Ishikawa (cell line): ENCODE measurements at regions not wholly inside any gene's neighbourhood (a gene's known extent, or its start where the extent isn't known, plus 50 kb on each side); places are given as distances from the start of the nearest gene placed in this dataset.

ENCODE experiments used
- CEBPB ChIP-seq: IDR thresholded peaks from 2 replicates; pipeline ENCODE4 v1.6.1; 2012
- CREB1 ChIP-seq: IDR thresholded peaks from 2 replicates; pipeline ENCODE4 v1.6.1; 2012; ENCODE audit warnings: low read depth
- EGR1 ChIP-seq: IDR thresholded peaks from 2 replicates; pipeline ENCODE4 v1.6.1; 2012
- EP300 ChIP-seq: IDR thresholded peaks from 2 replicates; pipeline ENCODE4 v1.6.1; 2012; ENCODE audit warnings: borderline replicate concordance
- FOXM1 ChIP-seq: IDR thresholded peaks from 2 replicates; pipeline ENCODE4 v1.6.1; 2012; ENCODE audit warnings: low read depth, borderline replicate concordance
- MAX ChIP-seq: IDR thresholded peaks from 2 replicates; pipeline ENCODE4 v1.6.1; 2012
- NFIC ChIP-seq: IDR thresholded peaks from 2 replicates; pipeline ENCODE4 v1.6.1; 2012
- RAD21 ChIP-seq: IDR thresholded peaks from 2 replicates; pipeline ENCODE4 v1.6.1; 2012; ENCODE audit warnings: low read depth
- REST ChIP-seq: IDR thresholded peaks from 2 replicates; pipeline ENCODE4 v1.6.1; 2012; ENCODE audit warnings: low read depth, mild to moderate bottlenecking
- TAF1 ChIP-seq: IDR thresholded peaks from 2 replicates; pipeline ENCODE4 v1.6.1; 2012; ENCODE audit warnings: low read depth, mild to moderate bottlenecking
- TCF12 ChIP-seq: IDR thresholded peaks from 2 replicates; pipeline ENCODE4 v1.6.1; 2012; ENCODE audit warnings: low read depth
- TEAD4 ChIP-seq: IDR thresholded peaks from 2 replicates; pipeline ENCODE4 v1.6.1; 2012
- USF1 ChIP-seq: IDR thresholded peaks from 2 replicates; pipeline ENCODE4 v1.6.1; 2012
- YY1 ChIP-seq: IDR thresholded peaks from 2 replicates; pipeline ENCODE4 v1.6.1; 2012; ENCODE audit warnings: low read depth
- ZBTB7A ChIP-seq: IDR thresholded peaks from 2 replicates; pipeline ENCODE4 v1.6.1; 2012; ENCODE audit warnings: low read depth

- TF ChIP-seq CEBPB, result no peak
- no peak for TF ChIP-seq CREB1
Observed at GRCh38 chr9:4402501-4402900, 87.8 kb upstream of the SLC1A1 start.

- TF ChIP-seq RAD21 (no peak), NFIC (no peak), EGR1 (no peak), TCF12 (no peak), USF1 (no peak), TAF1 (no peak), ZBTB7A (no peak), FOXM1 (no peak), CEBPB (no peak)
Observed at GRCh38 chr9:4400731-4401130, 89.5 kb upstream of the SLC1A1 start.

GRCh38 chr9:4397917-4398316 lies 92.4 kb upstream of the SLC1A1 start:
- TF ChIP-seq CREB1 (no peak), EGR1 (no peak), EP300 (no peak), TAF1 (no peak), NFIC (no peak), TEAD4 (no peak)

GRCh38 chr9:4393806-4394523 lies 94.1 kb upstream of the GLIS3 start:
- TF ChIP-seq CEBPB (no peak), NFIC (no peak), MAX (no peak), FOXM1 (no peak), ZBTB7A (no peak)

GRCh38 chr9:4389755-4390154 lies 89.9 kb upstream of the GLIS3 start:
- TF ChIP-seq REST (no peak), TAF1 (no peak), ZBTB7A (no peak), EGR1 (no peak), USF1 (no peak), MAX (no peak), NFIC (no peak), EP300 (no peak), CREB1 (no peak), YY1 (no peak), FOXM1 (no peak)

GRCh38 chr9:4389003-4389402 lies 89.1 kb upstream of the GLIS3 start:
- TF ChIP-seq RAD21, result no peak
- no peak for TF ChIP-seq ZBTB7A
- TF ChIP-seq NFIC, result no peak
- no peak for TF ChIP-seq FOXM1
- no peak for TF ChIP-seq EGR1
- no peak for TF ChIP-seq USF1
- no peak for TF ChIP-seq CEBPB
- TF ChIP-seq REST, result no peak
- no peak for TF ChIP-seq TCF12
- no peak for TF ChIP-seq EP300
- no peak for TF ChIP-seq CREB1
- no peak for TF ChIP-seq MAX
